Upper lobe of left lung (tissue), 6 donors: ENCODE measurements at regions not wholly inside any gene's neighbourhood (a gene's known extent, or its start where the extent isn't known, plus 50 kb on each side); places are given as distances from the start of the nearest gene placed in this dataset.

Experiments used
- ATAC-seq, 2 donors: fragments of 200-7000 bp; cut with Tn5 transposase; one replicate each; pipeline ENCODE4 v1.9.1; 2022; ENCODE audit warnings: mild to moderate bottlenecking in 2 of 2, moderate library complexity in 2 of 2; ENCODE audit not compliant: low FRiP score in 2 of 2
- DNase-seq, 2 donors: peaks; one replicate each; pipeline ENCODE4 v3.0.0-alpha.2; 2019 to 2020
- H3K27ac ChIP-seq, 4 donors: fragments of 200-600 bp; sonication (generic); one replicate each; pipeline ENCODE4 v1.5.1; 2016 to 2019
- H3K27me3 ChIP-seq, 4 donors: fragments of 200-600 bp; sonication (generic); one replicate each; pipeline ENCODE4 v1.5.1; 2017 to 2019
- H3K36me3 ChIP-seq, 4 donors: fragments of 200-600 bp; sonication (generic); one replicate each; pipeline ENCODE4 v1.5.1; 2016 to 2019
- H3K4me1 ChIP-seq, 4 donors: fragments of 200-600 bp; sonication (generic); one replicate each; pipeline ENCODE4 v1.5.1; 2018 to 2019
- H3K4me3 ChIP-seq, 4 donors: fragments of 200-600 bp; sonication (generic); one replicate each; pipeline ENCODE4 v1.5.1; 2017 to 2019; ENCODE audit warnings: mild to moderate bottlenecking in 2 of 4, moderate library complexity in 1 of 4
- H3K9me3 ChIP-seq, 4 donors: fragments of 200-600 bp; sonication (generic); one replicate each; pipeline ENCODE4 v1.5.1; 2018 to 2019
- EP300 ChIP-seq, 4 donors: sonication (generic); formaldehyde crosslinking; IDR thresholded peaks; one replicate each; pipeline ENCODE4 v1.5.1; 2017; ENCODE audit warnings: antibody characterized with exemption in 4 of 4, control low read depth in 2 of 4
- POLR2A ChIP-seq, 4 donors: fragments of 450-650 bp; IDR thresholded peaks; one replicate each; pipeline ENCODE4 v1.5.1; 2016 to 2017; ENCODE audit warnings: antibody characterized with exemption in 4 of 4, mild to moderate bottlenecking in 2 of 4
- POLR2AphosphoS5 ChIP-seq, 2 donors: sonication (generic); formaldehyde crosslinking; IDR thresholded peaks; one replicate each; pipeline ENCODE4 v1.5.1; 2017; ENCODE audit warnings: antibody characterized with exemption in 2 of 2
- WGBS, 2 donors: methylation state at CpG; one replicate each; pipeline ENCODE4 v1.1.5; 2017 to 2018; 5-methylcytosine and 5-hydroxymethylcytosine counted together
- TF ChIP-seq, protein P1 (sequence below), 6 experiments: fragments of 450-650 bp in 4 of 6; fragments of 200-600 bp in 2 of 6; sonication (generic) in 2 of 6; IDR thresholded peaks; one replicate each; pipeline ENCODE4 v1.5.1; 2016 to 2019; ENCODE audit warnings: antibody characterized with exemption in 6 of 6
- donor health status: DM: no; HTN: no; CAD: no; lungs with moderate emphysema.
- donor health status: DM: no; HTN: yes; CAD: no; lungs with severe emphysema.

DNA sequence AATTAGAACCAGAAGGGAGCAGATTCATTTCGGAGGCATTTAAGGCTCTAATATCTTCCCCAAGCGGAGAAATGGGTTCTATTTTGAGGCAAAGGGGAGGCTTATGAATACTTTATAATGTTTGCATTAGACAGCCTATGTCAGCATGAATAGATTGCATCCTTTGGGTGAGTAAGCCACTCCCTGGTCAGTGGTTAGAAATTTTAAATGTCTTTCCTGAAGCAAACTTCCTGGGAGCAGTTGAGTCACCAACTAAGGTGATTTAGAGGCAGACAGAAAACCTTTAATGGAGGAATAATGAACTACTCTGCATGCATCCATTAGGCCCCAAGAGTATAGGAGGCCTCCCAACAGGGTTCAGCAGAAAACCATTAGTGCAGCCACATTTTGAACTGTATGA is 204.9 kb downstream of the ELAVL2 start:
- 84 to 96% methylated on average over 2 of the region's 2 CpGs for WGBS, 2 donors
- H3K4me1 ChIP-seq, result no peaks in the 10 kb centered on the region
- TF ChIP-seq EP300 (IDR thresholded peaks at IDR 0.05), result no peak
- TF ChIP-seq, protein P1, sequence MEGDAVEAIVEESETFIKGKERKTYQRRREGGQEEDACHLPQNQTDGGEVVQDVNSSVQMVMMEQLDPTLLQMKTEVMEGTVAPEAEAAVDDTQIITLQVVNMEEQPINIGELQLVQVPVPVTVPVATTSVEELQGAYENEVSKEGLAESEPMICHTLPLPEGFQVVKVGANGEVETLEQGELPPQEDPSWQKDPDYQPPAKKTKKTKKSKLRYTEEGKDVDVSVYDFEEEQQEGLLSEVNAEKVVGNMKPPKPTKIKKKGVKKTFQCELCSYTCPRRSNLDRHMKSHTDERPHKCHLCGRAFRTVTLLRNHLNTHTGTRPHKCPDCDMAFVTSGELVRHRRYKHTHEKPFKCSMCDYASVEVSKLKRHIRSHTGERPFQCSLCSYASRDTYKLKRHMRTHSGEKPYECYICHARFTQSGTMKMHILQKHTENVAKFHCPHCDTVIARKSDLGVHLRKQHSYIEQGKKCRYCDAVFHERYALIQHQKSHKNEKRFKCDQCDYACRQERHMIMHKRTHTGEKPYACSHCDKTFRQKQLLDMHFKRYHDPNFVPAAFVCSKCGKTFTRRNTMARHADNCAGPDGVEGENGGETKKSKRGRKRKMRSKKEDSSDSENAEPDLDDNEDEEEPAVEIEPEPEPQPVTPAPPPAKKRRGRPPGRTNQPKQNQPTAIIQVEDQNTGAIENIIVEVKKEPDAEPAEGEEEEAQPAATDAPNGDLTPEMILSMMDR (IDR thresholded peaks at IDR 0.05), result no peak
- no peak for TF ChIP-seq POLR2A (IDR thresholded peaks at IDR 0.05)
- TF ChIP-seq POLR2AphosphoS5 (IDR thresholded peaks at IDR 0.05), result no peak

DNA sequence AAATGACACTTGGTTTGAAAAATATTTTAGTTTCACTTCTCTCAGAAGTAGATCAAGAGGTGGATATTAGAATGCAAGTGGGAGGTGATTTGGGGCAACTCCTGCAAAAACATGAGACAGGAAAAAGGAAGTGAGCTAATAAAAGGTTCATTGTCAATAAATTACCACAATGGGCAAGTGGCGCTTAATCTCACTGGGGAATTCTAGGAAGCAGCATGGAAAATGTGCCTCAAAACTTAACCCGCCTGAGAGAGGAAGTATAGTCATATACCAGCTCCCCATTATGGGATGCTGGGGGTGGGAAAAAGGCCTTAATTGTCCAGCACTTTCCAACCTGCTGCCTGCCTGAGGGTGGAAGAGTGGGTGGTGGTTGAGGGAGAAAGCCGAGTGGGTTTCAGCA is 204.1 kb downstream of the ELAVL2 start:
- no peaks in the 10 kb centered on the region for H3K36me3 ChIP-seq
- no peak for ATAC-seq
- TF ChIP-seq, protein P1 (IDR thresholded peaks at IDR 0.05), result no peak
- TF ChIP-seq POLR2AphosphoS5 (IDR thresholded peaks at IDR 0.05) (no peak), EP300 (IDR thresholded peaks at IDR 0.05) (no peak), POLR2A (IDR thresholded peaks at IDR 0.05) (no peak)
- H3K4me1 ChIP-seq, result no peaks in the 10 kb centered on the region
- no peak overlapping the region for H3K4me3 ChIP-seq
- WGBS, 2 donors, result 71 to 76% methylated on average over 3 of the region's 3 CpGs
- no peaks in the 10 kb centered on the region for H3K27me3 ChIP-seq
- no peak overlapping the region for H3K27ac ChIP-seq
- DNase-seq, result no peak
- no peaks in the 10 kb centered on the region for H3K9me3 ChIP-seq

More for the DNA sequence above, 204.9 kb downstream of the ELAVL2 start:
- ATAC-seq (no peak), DNase-seq (no peak)
- Histone ChIP-seq H3K27ac (no peak overlapping the region), H3K4me3 (no peak overlapping the region), H3K9me3 (no peaks in the 10 kb centered on the region), H3K27me3 (no peaks in the 10 kb centered on the region), H3K36me3 (no peaks in the 10 kb centered on the region)

DNA sequence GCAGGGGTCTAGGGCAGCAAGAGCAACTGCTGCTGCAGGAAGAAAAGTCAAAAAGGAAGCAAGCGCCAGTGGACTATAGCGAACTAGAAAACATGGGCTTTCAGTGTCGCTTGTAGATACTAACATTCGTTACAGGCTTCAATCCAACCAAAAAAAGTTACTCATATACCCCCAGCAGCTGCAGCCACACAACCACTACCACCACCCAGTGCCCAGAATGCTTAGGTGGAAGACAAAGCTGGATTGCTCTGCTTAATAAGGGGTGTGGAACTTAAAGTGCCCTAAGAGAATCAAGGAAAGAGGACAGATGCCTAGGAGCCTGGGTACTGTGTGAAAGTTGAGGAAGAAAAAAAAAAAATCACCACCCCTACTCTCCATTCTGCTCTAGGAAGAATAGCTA is 203.6 kb downstream of the ELAVL2 start:
- Histone ChIP-seq H3K27me3 (no peaks in the 10 kb centered on the region), H3K9me3 (no peaks in the 10 kb centered on the region), H3K4me3 (no peak overlapping the region), H3K4me1 (no peaks in the 10 kb centered on the region), H3K27ac (no peak overlapping the region), H3K36me3 (no peaks in the 10 kb centered on the region)
- DNase-seq, result no peak
- no peak for TF ChIP-seq POLR2A (IDR thresholded peaks at IDR 0.05)
- no peak for TF ChIP-seq POLR2AphosphoS5 (IDR thresholded peaks at IDR 0.05)
- no peak for TF ChIP-seq EP300 (IDR thresholded peaks at IDR 0.05)
- TF ChIP-seq, protein P1 (IDR thresholded peaks at IDR 0.05), result no peak
- ATAC-seq, result no peak
- 83 to 86% methylated on average over 4 of the region's 4 CpGs for WGBS, 2 donors

DNA sequence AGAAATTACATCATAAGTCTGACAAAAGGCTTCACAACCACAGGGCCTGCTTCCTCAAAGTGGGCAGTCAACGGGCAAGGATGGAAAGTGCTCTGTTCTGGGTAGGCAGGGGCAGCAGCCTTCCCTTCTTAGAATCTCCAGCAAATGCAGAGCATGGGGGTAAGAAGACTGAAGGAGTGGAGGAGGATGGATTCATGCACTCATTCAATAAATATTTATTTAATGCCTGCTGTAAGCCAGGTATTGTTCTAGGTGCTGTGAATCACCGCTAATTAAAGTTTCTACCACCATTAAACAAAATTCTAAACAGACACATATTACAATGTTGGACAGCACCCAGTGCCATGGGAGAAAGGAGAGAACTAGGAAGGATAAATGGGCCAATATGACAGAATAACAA is 195.6 kb downstream of the ELAVL2 start:
- Histone ChIP-seq H3K9me3 (no peaks in the 10 kb centered on the region), H3K4me1 (no peaks in the 10 kb centered on the region), H3K36me3 (no peaks in the 10 kb centered on the region), H3K27me3 (no peaks in the 10 kb centered on the region), H3K4me3 (no peak overlapping the region), H3K27ac (no peak overlapping the region)
- no peak for DNase-seq
- no peak for ATAC-seq
- WGBS, 2 donors, result 70 to 76% methylated on average over 2 of the region's 2 CpGs
- no peak for TF ChIP-seq POLR2AphosphoS5 (IDR thresholded peaks at IDR 0.05)
- TF ChIP-seq EP300 (IDR thresholded peaks at IDR 0.05), result no peak
- TF ChIP-seq, protein P1 (IDR thresholded peaks at IDR 0.05), result no peak
- TF ChIP-seq POLR2A (IDR thresholded peaks at IDR 0.05), result no peak

DNA sequence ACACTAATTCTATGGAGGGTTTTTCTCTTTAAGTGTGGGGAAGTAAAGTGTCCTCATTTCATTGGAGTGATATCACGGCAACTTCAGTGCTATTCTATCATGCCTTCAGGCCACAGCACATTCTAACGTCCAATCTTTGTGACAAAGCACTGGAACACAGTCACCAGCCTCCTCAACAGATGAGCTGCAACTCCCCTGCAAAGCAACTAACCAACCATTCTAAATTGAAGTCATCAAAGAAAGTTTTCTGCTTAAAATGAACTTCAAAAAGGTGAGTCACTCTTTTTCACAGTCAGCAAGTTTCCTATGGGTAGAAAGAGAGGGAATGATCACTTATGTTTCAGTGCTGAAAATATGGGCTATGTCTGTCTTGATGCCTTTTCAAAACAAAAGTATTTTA is 190.8 kb downstream of the ELAVL2 start:
- no peak for ATAC-seq
- Histone ChIP-seq H3K36me3 (no peaks in the 10 kb centered on the region), H3K4me1 (no peaks in the 10 kb centered on the region), H3K27me3 (no peaks in the 10 kb centered on the region), H3K4me3 (no peak overlapping the region), H3K9me3 (no peaks in the 10 kb centered on the region), H3K27ac (no peak overlapping the region)
- WGBS, 2 donors, result 78 to 86% methylated on average over 2 of the region's 2 CpGs
- DNase-seq, result no peak
- TF ChIP-seq, protein P1 (IDR thresholded peaks at IDR 0.05), result no peak
- TF ChIP-seq EP300 (IDR thresholded peaks at IDR 0.05), result no peak
- TF ChIP-seq POLR2A (IDR thresholded peaks at IDR 0.05), result no peak
- TF ChIP-seq POLR2AphosphoS5 (IDR thresholded peaks at IDR 0.05), result no peak
